ENCODE measurements at regions not wholly inside any gene's neighbourhood (a gene's known extent, or its start where the extent isn't known, plus 50 kb on each side); places are given as distances from the start of the nearest gene placed in this dataset.
"Not testable (repeated sequence)": the region's sequence is repeated elsewhere in the genome, so short reads cannot be mapped to it uniquely, and the experiment has no call there.

DNA sequence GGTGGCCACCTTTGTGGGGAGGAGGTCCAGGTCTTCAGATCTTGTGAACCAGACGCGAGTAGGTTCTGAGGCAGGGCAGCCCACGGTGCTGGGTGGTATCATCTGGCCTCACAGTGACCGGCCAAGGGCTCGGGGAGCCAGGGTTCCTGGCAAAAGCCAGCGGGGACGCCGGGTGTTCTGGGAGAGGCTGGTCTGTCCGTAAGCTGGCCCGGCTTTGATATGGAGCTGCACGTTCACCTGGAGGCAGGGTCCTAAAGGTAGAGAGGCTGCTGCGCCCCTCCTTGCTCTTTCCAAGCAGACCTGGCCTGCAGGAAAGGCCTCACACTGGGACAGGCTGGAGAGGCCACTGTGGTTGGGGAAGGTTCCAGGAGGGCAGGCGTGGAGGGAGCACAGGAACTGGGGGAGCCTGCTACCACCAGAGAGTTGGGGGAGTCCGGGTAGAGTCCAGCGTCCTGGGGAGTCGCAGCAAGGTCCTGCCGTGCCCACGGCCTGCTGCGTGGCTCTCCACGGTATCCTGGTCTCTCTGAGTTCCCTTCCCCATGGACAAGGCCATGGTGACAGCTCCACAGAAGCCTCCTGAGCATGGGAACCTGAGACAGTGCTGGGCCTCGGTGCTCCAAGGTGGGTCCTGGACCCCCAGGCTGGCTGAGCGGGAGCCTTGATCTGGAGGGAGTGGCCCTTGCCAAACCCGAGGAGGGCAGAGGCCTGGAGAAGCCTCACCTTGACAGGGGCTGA lies 452.4 kb upstream of the B3GAT1 start:
- no peak for DNase-seq

DNA sequence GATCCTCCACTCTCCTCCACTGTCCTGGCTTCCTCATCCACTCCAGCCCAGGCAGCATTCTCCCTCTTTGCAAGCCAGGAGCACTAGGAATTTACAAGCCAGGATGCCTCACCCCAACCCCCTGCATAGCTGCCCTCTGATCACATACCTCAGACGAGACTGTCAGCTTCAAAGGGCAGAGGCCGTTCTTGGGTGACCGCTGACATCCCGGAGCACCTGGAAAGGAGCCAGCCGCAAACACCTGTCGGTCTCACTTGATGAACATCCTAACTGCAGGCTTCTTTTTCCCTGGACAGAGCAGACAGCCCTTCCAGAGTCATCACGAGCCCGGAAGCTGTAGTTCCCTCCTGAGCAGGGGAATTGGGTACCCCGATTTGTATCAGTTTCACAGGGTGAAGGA lies 451.3 kb upstream of the B3GAT1 start:
- no peak for DNase-seq

DNA sequence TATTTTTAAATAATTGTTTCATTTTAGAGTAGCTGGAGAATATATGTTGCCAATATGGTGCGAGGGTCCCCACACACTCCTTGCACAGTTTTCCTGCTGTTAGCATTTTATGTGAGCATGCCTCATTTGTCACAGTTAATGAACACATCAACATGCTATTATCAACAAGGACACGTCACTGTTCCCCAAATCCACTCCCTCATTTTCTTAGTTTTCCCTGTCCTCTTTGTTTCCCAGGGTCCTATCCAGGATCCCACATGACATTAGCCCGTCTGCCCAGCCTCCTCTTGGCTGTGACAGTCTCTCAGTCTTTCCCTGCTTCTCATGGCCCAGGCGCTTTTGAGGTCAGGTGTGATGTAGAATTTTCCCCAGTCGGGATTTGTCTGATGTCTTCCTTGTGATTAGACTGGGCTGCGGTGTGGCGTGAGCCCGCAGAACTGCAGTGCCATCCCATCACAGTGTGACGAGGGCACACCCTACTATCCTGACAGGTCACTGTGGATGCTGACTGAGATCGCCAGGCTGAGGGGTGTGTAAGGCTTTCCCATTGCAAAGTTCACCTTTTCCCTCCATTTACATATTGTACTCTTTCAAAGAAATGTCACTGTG lies 450.6 kb upstream of the B3GAT1 start:
- no peak for DNase-seq

DNA sequence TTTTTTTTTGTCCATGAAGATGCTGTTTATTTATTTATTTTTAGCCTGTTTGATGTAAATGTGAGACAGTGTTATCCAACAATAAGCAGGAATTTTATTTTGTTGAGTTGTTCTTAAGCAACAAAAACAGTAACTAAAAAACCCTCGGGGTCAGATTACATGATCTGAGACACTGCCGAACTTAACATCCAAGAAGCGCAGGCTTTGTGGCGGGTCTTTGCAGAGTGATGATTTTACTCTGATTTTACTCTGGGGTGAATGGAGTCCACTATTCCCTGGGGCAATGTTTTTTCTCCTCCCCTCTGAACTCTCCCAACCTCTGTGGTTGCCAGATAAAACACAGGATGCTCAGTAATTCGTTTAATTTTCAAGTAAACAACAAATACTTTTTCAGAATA lies 450.1 kb upstream of the B3GAT1 start:
- no peak for DNase-seq

DNA sequence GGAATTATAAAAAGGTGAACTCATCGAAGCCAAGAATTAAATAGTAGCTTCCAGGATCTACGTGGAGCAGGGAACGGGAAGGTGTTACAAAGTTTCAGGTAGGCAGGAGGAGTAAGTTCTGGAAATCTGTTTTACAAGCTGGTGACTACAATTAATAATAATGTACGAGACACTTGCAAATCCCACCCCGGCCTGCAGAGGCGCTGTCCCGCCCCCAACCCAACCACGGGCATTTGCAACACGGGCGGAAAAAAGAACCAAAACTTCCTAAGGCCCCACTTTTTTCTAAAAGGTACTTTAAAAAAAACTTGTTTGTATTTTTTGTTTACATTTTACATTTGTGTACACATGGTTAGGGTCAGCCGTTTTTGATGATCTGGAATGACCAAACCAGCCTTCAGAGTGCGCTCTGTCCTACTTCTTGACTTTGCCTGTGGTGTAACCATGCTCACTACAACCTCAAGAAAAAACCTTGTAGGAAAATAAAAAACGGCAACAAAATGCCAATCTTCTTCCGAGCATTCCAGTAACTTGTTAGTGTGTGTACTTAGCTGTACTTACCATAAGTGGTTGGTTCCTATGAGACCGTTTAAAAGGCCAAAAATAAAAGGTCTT lies 449.6 kb upstream of the B3GAT1 start:
- DNase-seq: no peak

DNA sequence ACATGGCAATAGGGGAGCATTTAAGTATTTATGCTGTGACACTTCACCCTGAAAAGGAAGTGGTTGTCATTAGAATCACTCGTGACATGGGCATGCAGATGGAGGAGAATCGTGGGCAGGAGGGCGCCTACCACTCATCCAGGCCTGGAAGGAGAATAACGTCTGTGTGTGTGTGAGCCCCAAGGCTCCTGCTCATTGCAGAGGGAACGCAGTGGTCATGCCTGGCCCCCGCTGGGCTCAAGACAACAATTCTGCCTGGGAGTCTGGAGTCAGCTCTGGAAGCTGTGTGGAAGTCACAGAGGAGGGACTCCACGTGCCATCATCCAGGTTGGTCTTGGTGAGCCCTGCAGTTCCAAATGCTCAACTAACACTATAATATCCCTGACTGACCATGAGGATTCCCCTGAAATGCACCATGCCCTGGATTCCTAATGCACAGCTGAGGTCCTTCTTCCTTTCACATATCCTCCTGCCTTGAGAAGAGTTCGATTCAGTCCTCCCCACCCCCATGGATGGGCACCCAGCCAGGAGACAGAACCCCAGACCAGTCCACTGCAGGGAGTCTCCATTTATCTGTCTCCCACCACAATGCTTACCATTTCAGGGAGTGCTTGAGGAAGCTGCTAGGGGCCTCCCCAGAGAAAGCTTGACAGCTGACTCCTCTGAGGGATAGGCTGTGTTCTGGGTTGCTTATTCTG lies 446.9 kb upstream of the B3GAT1 start:
- DNase-seq: no peak

DNA sequence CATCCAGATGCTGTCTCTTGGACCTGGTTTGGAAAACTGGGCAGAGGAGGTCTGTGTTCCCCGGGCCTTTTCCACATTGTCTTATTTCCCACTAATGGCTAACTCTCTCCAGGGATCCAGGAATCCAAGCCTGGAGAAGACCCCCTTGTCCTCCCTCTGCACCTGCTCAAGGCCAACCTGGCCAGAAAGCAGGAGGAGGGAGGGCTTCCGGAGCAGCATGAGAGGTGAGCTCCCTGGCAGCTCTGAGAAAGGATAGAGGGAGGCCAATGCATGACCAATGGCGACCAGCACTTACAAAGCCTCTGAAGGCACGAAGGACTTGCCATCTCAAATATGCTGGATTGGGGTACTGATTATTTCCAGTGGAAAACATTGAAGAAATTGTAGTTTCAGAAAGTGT lies 445.0 kb upstream of the B3GAT1 start:
- DNase-seq: no peak

DNA sequence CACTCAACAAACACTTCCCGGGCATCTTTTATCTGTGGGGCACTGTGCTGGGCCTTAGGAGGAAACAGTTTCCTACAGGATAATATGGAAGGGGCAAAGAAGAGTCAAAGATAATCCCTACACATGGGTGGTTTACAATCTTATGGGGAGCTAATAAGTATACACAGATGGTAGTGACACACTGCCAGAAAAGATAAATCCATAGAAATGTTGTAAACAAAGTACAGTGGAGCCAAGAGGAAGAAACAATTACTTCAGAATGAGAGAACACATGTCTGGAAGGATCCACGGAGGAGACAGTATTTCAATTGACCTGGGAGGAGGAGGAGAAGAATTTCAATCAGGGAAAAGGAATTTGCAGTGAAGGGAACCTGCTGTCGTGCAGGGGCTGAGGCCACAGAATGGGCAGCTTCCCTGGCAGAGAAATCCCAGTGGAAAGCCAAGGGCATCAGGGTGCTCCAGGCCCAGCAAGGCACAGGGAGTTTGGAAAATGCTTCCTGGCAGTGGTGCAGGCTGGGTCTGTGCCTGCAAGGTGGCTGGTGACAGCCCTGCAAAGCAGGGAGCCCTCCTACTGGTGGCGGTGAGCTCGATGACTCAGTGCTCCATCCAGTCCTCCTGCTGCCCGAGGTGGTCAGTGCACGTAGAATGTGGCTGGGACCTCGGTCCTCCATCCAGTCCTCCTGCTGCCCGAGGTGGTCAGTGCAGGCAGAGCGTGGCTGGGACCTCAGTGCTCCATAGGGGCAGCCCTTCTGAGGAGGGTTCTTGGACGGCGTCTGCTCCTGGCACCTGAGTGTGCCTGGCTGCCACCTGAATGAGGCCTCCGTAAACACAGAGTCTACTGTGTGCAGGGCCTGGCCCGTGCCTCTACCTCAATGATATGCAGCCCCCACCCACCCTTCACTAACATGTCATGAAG lies 444.3 kb upstream of the B3GAT1 start:
- no peak for DNase-seq

DNA sequence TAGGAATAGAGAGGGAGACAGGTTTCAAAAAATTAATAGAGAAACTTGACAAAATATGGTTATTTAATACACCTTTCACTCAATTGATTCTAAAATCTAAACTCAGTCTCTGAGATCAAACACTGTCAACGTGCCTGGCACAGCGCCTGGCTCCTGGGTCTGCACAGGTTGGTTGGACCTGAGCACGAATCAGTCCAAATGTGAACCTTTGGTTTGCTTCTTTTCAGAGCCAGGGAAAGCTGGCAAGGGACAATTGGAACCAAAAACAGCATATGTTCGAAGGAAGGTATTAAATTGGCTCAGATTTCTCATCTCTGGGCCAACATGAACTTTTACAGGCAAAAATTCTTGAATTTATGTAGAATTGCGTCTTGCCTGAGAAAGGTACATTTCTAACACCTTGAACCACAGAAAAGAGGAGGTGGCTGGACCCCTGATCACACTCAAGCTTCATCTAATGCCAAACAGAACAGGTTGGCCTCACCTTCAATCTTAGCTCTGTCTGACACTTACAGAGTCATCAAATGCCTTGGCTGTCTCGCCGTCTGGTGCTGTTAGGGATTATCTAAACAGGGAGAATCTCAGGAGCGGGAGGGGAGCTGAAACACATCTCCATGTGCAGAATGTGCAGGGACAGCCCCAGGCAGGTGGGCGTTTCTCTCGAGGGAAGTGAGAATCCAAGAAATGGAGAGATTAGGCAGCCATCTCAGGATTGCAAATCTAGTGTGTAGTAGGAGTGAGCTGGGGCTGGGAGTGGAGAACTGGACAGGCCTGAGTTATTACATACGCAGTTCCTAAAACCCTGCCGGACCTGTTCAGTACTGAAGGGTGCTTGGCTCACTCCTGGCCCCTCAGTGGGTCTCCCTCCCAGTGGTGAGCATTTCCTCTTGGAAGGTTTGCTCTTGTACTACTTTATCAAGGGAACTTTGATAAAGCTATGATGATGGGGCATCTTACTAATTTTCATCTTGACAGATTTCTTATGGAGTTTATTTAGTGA lies 442.2 kb upstream of the B3GAT1 start:
- DNase-seq: no peak

DNA sequence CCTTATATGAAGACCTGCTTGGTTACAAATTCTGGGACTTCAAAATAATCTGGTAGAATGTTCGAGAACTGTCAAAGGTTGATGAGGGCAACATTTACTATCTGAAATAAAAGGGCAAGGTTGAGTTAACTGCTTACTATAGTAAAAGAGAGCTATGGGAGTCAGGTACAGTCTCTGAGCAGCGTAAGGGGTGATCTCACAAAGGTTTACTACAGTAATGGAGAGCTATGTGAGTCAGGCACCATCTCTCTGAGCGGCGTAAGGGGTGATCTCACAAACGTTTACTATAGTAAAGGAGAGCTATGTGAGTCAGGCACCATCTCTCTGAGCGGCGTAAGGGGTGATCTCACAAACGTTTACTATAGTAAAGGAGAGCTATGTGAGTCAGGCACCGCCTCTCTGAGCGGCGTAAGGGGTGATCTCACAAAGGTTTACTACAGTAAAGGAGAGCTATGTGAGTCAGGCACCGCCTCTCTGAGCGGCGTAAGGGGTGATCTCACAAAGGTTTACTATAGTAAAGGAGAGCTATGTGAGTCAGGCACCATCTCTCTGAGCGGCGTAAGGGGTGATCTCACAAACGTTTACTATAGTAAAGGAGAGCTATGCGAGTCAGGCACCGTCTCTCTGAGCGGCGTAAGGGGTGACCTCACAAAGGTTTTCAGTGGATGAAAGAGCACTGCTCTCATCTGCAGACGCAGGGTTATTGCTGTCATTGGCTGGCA lies 439.6 kb upstream of the B3GAT1 start:
- DNase-seq: not testable (repeated sequence)

DNA sequence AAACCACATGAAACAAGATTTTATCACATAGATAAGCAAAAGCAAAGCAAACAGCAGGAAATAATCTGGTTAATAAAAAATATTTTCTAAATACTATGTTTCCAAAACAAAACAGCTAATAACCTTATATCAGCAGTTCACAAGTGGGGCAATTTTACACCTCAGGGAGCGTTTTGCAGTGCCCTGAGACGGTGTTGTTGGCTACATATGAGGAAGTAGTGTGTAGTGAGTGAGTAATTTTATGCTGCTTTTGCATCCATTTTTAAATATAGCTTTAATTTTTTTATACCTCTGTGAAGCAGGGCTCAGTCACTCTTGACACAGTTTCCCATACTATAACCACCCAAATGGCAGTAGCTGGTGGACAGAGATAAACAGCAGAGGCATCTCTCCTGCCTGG lies 438.5 kb upstream of the B3GAT1 start:
- no peak for DNase-seq

DNA sequence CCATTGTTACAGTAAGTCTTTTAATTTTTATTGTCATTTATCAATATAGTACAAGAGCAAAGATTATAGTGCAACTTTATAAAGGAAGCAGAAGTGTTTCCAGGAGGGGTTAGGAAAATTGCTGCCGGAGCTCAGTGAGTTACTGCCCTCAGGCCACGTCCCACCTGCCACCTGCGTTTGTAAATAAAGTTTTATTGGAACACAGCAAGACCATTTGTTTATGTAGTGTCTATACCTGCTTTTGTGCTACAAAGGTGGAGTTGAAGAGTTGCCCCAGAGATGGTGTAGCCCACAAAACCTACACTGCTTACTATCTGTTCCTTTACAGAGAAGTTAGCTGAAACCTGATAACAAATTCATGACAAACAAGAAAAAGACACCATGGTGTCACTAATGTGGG lies 437.8 kb upstream of the B3GAT1 start:
- DNase-seq: no peak

DNA sequence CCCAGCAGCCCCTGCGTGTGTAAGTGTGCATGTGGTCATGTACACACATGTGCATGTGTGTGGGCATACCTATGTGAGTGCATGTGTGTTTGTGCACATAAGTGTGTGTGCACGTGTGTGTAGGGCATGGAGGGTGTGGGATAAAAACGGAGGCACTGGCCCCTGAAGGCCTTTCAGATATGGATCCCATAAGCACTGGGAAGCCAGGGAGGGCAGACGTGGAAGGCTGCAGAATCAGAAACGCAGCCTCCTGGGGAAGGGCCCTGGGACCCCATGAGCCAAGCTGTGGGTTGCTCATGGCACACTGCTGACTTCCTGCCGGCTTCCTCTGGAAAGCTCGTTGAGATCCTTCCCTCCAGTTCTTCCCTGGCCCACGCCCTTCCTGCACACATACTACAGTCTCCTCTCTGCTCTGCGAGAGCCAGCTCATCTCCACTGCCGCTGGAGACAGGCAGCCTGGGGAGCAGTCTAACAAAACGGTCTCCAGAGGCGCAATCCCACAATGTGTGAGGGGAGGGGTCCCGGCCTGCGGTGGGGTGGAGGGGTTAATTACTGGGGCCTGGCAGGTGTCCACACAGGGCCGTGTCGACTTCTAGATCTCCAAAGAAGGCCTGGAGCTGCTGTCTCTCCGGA lies 435.2 kb upstream of the B3GAT1 start:
- no peak for DNase-seq

DNA sequence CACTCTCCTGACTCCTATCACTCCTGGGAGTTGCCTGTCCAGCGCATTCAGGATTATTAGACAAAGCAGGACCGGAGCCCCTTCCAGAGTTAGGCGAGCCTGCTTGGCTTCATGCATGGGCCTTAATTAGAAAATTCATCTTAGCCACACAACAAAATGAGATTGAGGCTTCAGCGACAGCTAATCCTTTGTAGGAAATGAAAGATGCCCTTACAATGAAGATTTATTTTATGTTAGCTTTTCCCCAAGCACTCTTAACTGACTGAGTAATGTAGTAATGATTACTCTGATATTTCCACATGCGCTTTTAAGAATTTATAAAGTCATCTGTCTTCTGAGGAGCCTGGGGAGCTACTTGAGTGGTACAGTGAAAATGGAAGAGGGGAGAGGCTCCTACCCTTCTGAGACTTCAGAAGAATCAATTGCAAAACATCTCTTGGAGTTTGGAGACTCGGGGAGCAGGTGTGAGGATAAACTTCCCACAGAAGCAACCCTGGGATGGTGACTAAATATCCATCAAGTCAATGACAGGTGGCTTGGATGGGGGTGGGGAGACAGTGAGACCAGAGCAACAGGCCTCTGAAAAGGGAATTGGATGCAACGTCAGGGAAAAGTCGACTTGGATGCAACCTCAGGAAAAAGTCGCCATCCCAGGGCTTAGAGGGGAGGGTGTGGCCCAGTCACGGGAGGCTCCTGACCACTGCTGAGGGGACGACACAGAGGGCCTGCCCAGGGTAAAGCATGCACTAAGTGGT lies 434.5 kb upstream of the B3GAT1 start:
- DNase-seq: no peak

DNA sequence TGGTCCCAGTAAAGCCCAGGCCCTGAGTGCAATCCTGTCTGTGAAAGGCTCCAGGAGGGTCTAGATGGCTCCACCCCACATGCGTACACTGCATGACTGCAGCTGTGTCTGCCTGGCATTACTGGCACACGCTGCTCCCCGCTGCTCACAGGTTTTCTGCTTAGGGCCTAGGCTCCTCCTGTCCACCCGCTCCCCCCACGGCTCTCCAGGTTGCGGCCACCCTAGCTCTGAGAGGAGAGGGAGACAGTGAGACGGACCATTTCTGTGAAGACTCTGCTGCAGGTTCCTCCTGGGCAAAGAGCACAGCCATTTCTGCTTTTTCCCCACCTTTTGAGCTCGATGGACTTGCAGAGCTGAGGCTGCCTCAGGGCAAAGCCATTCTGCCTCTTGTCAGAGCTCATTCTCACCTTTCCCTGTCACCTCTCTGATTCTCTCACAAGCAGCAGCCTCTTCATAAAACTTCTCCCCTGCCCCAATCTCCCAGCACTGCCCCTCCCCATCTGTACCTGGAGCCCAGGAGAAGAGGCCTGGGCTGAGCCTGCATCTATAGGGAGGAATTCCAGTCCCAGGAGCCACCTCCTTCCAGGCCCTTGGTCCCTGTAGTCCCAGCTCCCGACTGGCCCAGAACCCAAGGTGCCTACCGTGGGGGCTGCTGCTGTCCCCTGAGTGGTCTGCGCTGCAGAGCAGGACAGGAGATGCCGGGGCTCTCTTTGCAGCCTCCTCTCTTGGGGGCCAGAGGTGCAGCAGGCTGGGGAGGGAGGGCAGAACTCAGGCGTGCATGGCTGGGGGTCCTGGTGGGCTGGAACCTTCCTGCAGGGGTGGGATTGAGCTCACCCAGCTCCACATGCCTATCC lies 433.7 kb upstream of the B3GAT1 start:
- no peak for DNase-seq

DNA sequence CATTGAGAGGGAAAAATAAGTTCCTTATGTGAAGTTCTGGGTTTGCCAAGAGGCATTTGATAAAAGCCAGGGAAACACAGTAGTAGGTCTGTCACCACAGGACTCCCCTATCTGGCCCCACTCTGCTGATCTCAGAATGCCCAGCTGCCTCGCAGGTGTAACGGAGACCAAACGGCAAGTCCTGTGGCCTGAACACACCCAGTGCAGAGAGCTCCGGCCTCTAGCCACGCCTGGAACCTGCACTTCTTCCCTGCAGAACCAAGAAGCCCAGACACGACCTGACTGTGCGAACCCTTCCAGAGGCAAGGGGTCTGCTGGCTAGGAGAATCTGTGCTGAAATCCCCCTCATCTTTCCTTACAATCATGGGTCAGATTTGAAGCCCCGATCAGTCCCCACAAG lies 432.8 kb upstream of the B3GAT1 start:
- DNase-seq: no peak

DNA sequence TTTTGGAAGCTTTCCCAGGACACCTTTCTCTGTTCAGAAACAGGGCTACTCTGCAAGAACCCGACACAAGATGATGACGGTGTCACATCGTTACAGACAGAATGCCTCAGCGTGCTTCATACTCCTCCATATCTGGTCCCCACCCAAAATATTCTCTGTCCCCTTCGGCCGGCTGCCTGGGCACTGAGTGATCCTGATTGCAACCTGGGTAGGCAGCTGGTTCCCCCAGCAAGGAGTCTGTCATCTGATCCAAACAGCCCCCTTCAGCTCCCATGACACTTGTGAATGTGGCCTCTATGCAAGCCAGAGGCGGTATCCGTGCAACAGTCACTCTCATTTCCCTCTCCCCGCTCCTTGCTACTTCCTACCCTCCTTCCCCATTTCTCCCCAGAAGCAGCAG lies 431.7 kb upstream of the B3GAT1 start:
- no peak for DNase-seq

DNA sequence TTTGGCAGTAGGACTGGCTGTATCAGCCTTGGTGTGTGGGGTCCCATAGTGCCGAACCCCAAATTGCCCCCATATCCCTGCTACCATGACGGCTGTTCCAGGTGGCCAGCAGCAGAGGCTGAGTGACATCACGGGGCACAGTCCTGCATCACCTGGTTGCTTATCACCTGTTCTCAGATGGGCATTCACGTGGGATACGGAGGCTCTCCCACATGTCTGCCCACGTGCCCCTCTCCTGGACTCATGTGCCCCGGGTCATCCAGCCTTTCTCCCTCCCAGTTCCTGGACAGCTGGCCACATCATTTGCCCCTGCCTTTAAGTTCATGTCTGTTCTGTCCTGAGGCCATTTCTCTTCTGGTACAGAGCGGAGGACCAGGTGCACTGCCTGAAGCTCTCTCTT lies 431.0 kb upstream of the B3GAT1 start:
- DNase-seq: no peak

Data from T-helper 2 cell (primary cell).